Fibroblast of lung (primary cell): ENCODE measurements at regions not wholly inside any gene's neighbourhood (a gene's known extent, or its start where the extent isn't known, plus 50 kb on each side); places are given as distances from the start of the nearest gene placed in this dataset.

Experiments used
- EZH2 ChIP-seq: IDR thresholded peaks from 2 replicates; pipeline ENCODE4 v1.5.1; 2012; ENCODE audit warnings: low read length, control low read depth, mild to moderate bottlenecking; ENCODE audit errors: missing control alignments
- TF ChIP-seq, protein P1 (sequence below), 2 donors: IDR thresholded peaks in 1 of 2; conservative IDR thresholded peaks in 1 of 2; 1 replicate in 1 of 2; 2 replicates in 1 of 2; pipeline ENCODE4 v1.5.1; 2011 to 2012; ENCODE audit warnings: low read length in 2 of 2, control low read depth in 1 of 2, inconsistent platforms in 1 of 2, low read depth in 1 of 2, mild to moderate bottlenecking in 1 of 2

GRCh38 chr13:82848766-82849165 lies 1033.5 kb downstream of the SLITRK1 start:
- TF ChIP-seq EZH2: no peak
- TF ChIP-seq, protein P1, sequence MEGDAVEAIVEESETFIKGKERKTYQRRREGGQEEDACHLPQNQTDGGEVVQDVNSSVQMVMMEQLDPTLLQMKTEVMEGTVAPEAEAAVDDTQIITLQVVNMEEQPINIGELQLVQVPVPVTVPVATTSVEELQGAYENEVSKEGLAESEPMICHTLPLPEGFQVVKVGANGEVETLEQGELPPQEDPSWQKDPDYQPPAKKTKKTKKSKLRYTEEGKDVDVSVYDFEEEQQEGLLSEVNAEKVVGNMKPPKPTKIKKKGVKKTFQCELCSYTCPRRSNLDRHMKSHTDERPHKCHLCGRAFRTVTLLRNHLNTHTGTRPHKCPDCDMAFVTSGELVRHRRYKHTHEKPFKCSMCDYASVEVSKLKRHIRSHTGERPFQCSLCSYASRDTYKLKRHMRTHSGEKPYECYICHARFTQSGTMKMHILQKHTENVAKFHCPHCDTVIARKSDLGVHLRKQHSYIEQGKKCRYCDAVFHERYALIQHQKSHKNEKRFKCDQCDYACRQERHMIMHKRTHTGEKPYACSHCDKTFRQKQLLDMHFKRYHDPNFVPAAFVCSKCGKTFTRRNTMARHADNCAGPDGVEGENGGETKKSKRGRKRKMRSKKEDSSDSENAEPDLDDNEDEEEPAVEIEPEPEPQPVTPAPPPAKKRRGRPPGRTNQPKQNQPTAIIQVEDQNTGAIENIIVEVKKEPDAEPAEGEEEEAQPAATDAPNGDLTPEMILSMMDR (conservative IDR thresholded peaks at IDR 0.05 in 1 of 2, IDR thresholded peaks at IDR 0.05 in 1 of 2; ENCODE audit: low read depth in 1 of 2, low read length in 2 of 2): no peak
